CD14-positive monocyte (primary cell): ENCODE measurements at regions not wholly inside any gene's neighbourhood (a gene's known extent, or its start where the extent isn't known, plus 50 kb on each side); places are given as distances from the start of the nearest gene placed in this dataset.

ENCODE experiments used
- DNase-seq, 3 donors: peaks; one replicate each; pipeline ENCODE4 v3.0.0-alpha.2; 2011 to 2022
- H2AFZ ChIP-seq: 2 replicates; pipeline ENCODE4 v1.6.0; 2012; ENCODE audit warnings: mild to moderate bottlenecking, low read depth, low read length, inconsistent platforms; ENCODE audit not compliant: insufficient read depth, poor library complexity, severe bottlenecking
- H3K27ac ChIP-seq, 2 donors: 1 replicate in 1 of 2; 2 replicates in 1 of 2; pipeline ENCODE4 v1.5.1; 2012 to 2013; ENCODE audit warnings: low read length in 2 of 2, control low read depth in 1 of 2, inconsistent platforms in 1 of 2, low read depth in 1 of 2, mild to moderate bottlenecking in 1 of 2
- H3K27me3 ChIP-seq, 2 donors: one replicate each; pipeline versions ENCODE4 v1.6.0 to v1.6.1; 2011 to 2013; ENCODE audit warnings: low read length in 2 of 2; ENCODE audit not compliant: control insufficient read depth in 2 of 2, insufficient read depth in 2 of 2
- H3K36me3 ChIP-seq, 2 donors: replicated peaks in 1 of 2; 1 replicate in 1 of 2; 2 replicates in 1 of 2; pipeline versions ENCODE4 v1.5.1 to v1.6.1; 2012 to 2013; ENCODE audit warnings: low read length in 2 of 2, control low read depth in 1 of 2, inconsistent platforms in 1 of 2, mild to moderate bottlenecking in 1 of 2; ENCODE audit not compliant: insufficient read depth in 2 of 2, control insufficient read depth in 1 of 2
- H3K4me1 ChIP-seq, 2 donors: 1 replicate in 1 of 2; 2 replicates in 1 of 2; pipeline versions ENCODE4 v1.5.1 to v1.6.1; 2012 to 2013; ENCODE audit warnings: low read length in 2 of 2, control low read depth in 1 of 2, inconsistent platforms in 1 of 2, mild to moderate bottlenecking in 1 of 2, moderate library complexity in 1 of 2; ENCODE audit not compliant: insufficient read depth in 2 of 2, control insufficient read depth in 1 of 2
- H3K4me2 ChIP-seq: replicated peaks from 2 replicates; pipeline ENCODE3; 2012; ENCODE audit warnings: low read length, moderate library complexity, mild to moderate bottlenecking; ENCODE audit not compliant: poor library complexity, severe bottlenecking; ENCODE audit errors: extremely low read depth
- H3K4me3 ChIP-seq, 3 experiments: fragments of 200-600 bp in 1 of 3; sonication (generic) in 1 of 3; replicated peaks in 1 of 3; 1 replicate in 2 of 3; 2 replicates in 1 of 3; pipeline ENCODE4 v1.5.1; 2011 to 2013; ENCODE audit warnings: low read length in 3 of 3, mild to moderate bottlenecking in 3 of 3, control low read depth in 2 of 3, low read depth in 2 of 3, inconsistent platforms in 1 of 3, moderate library complexity in 1 of 3
- H3K79me2 ChIP-seq: 2 replicates; pipeline ENCODE4 v1.6.0; 2012; ENCODE audit warnings: mild to moderate bottlenecking, control low read depth, inconsistent platforms, low read length, moderate library complexity; ENCODE audit not compliant: insufficient read depth
- H3K9ac ChIP-seq: 2 replicates; pipeline ENCODE4 v1.6.0; 2017; ENCODE audit warnings: low read length, mild to moderate bottlenecking; ENCODE audit not compliant: insufficient read depth, poor library complexity, severe bottlenecking
- H3K9me3 ChIP-seq, 2 donors: replicated peaks in 1 of 2; 1 replicate in 1 of 2; 2 replicates in 1 of 2; pipeline versions ENCODE4 v1.5.1 to v1.6.1; 2012 to 2013; ENCODE audit warnings: low read length in 2 of 2, control low read depth in 1 of 2; ENCODE audit not compliant: control insufficient read depth in 1 of 2, insufficient read depth in 1 of 2
- H4K20me1 ChIP-seq: 2 replicates; pipeline ENCODE4 v1.6.0; 2012; ENCODE audit warnings: mild to moderate bottlenecking, low read length, control low read depth, moderate library complexity; ENCODE audit not compliant: insufficient read depth
- H3K27ac Mint-ChIP-seq, 7 donors: one replicate each; pipeline ENCODE4 v1.8.0; 2020; ENCODE audit warnings: mild to moderate bottlenecking in 7 of 7, mixed read lengths in 7 of 7, moderate library complexity in 6 of 7, inconsistent platforms in 2 of 7
- H3K27me3 Mint-ChIP-seq, 3 donors: one replicate each; pipeline ENCODE4 v1.8.0; 2021 to 2022; ENCODE audit warnings: low read depth in 3 of 3, mild to moderate bottlenecking in 3 of 3, mixed read lengths in 3 of 3, moderate library complexity in 3 of 3, inconsistent platforms in 1 of 3
- H3K36me3 Mint-ChIP-seq, 2 donors: one replicate each; pipeline ENCODE4 v1.8.0; 2020; ENCODE audit warnings: mixed read lengths in 2 of 2, inconsistent platforms in 1 of 2, mild to moderate bottlenecking in 1 of 2
- H3K4me1 Mint-ChIP-seq: one replicate; pipeline ENCODE4 v1.8.0; 2020; ENCODE audit warnings: mild to moderate bottlenecking, mixed read lengths
- H3K4me3 Mint-ChIP-seq, 2 donors: one replicate each; pipeline ENCODE4 v1.8.0; 2020; ENCODE audit warnings: mild to moderate bottlenecking in 2 of 2, mixed read lengths in 2 of 2, moderate library complexity in 1 of 2
- H3K9me3 Mint-ChIP-seq, 7 donors: one replicate each; pipeline ENCODE4 v1.8.0; 2020 to 2022; ENCODE audit warnings: mixed read lengths in 7 of 7, mild to moderate bottlenecking in 6 of 7, moderate library complexity in 6 of 7, inconsistent platforms in 2 of 7
- whole genome bisulfite sequencing: methylation state at CpG from one replicate; pipeline ENCODE4 v1.1.5; 2013; ENCODE audit warnings: missing lambda C conversion rate; ENCODE audit not compliant: insufficient coverage; 5-methylcytosine and 5-hydroxymethylcytosine counted together
- intact Hi-C, 2 donors: fragments of 100-400 bp; cut with micrococcal nuclease; formaldehyde crosslinking; loops; one replicate each; pipeline versions ENCODE4 v1.15.0 to v1.15.1; 2023
- TF ChIP-seq, protein P1 (sequence below): fragments of 200-600 bp; IDR thresholded peaks from one replicate; pipeline ENCODE4 v1.8.0; 2022; ENCODE audit warnings: antibody characterized with exemption, mild to moderate bottlenecking

DNA sequence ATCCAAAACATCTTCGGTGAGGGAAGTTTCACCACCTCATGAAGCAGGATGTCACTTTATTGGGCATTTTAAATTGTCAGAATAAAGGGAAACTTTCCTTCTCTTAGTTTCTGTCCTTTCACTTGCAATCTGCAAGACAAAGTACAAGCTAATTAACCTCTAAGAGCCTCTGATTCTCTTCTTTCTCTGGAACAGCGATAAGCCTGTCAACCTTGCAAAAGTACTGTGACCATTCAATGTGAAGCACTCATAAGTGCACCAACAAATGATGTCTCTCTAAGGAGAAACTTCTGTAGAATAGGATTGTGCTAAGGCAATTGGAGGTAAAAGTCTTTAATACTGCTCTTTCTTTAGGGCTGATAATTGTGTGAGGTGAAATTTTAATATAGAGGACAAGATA lies 1622.3 kb downstream of the CDH8 start:
- no peaks in the 10 kb centered on the region for H3K79me2 ChIP-seq
- no peak overlapping the region for H3K27ac ChIP-seq
- no peak overlapping the region for H3K9ac ChIP-seq
- TF ChIP-seq, protein P1, sequence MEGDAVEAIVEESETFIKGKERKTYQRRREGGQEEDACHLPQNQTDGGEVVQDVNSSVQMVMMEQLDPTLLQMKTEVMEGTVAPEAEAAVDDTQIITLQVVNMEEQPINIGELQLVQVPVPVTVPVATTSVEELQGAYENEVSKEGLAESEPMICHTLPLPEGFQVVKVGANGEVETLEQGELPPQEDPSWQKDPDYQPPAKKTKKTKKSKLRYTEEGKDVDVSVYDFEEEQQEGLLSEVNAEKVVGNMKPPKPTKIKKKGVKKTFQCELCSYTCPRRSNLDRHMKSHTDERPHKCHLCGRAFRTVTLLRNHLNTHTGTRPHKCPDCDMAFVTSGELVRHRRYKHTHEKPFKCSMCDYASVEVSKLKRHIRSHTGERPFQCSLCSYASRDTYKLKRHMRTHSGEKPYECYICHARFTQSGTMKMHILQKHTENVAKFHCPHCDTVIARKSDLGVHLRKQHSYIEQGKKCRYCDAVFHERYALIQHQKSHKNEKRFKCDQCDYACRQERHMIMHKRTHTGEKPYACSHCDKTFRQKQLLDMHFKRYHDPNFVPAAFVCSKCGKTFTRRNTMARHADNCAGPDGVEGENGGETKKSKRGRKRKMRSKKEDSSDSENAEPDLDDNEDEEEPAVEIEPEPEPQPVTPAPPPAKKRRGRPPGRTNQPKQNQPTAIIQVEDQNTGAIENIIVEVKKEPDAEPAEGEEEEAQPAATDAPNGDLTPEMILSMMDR: no peak
- H3K4me3 Mint-ChIP-seq: no peak overlapping the region
- H3K36me3 Mint-ChIP-seq: no peaks in the 10 kb centered on the region
- no peaks in the 10 kb centered on the region for H4K20me1 ChIP-seq
- no peaks in the 10 kb centered on the region for H3K4me1 Mint-ChIP-seq
- peaks cover 5 to 11% of the 10 kb centered on the region in 2 donors for H3K9me3 ChIP-seq
- H3K4me3 ChIP-seq: no peak overlapping the region
- H3K27me3 ChIP-seq: no peaks in the 10 kb centered on the region
- no peaks in the 10 kb centered on the region for H3K4me1 ChIP-seq
- DNase-seq: no peak
- intact Hi-C loops: no loop called here
- no peak overlapping the region for H2AFZ ChIP-seq
- no peaks in the 10 kb centered on the region for H3K27me3 Mint-ChIP-seq
- H3K4me2 ChIP-seq: no peak overlapping the region
- H3K27ac Mint-ChIP-seq: no peak overlapping the region
- H3K36me3 ChIP-seq: no peaks in the 10 kb centered on the region
- WGBS: no CpG with 5 or more reads among the region's 2 CpGs
- peaks cover 0 to 6% (median 1%) of the 10 kb centered on the region in 7 donors for H3K9me3 Mint-ChIP-seq

DNA sequence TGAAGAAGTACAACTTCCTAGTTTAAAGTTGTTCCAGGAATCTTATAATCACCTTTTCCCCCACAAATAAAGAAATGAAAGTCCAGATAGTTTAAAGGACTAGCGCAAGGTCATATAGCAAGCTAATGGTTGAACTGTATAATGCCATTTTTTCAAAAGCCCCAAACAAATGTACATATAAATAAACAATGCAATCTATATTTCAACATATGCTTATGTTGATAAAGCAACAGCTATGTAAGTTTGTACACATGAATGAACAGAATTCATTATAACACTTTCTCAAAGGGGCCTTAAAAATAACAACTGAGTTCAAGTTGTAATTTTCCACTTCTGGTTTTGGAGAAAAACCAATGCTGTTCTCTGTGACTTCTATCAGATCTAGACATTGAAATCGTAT lies 1628.6 kb downstream of the CDH8 start:
- H3K4me2 ChIP-seq: no peak overlapping the region
- no peak overlapping the region for H3K27ac ChIP-seq
- no peaks in the 10 kb centered on the region for H3K4me1 ChIP-seq
- TF ChIP-seq, protein P1: no peak
- no peak for DNase-seq
- no peak overlapping the region for H3K9ac ChIP-seq
- H3K9me3 Mint-ChIP-seq: peaks cover 0 to 7% (median 1%) of the 10 kb centered on the region in 7 donors
- H3K4me3 ChIP-seq: no peak overlapping the region
- H3K4me1 Mint-ChIP-seq: no peaks in the 10 kb centered on the region
- no peaks in the 10 kb centered on the region for H3K79me2 ChIP-seq
- H4K20me1 ChIP-seq: no peaks in the 10 kb centered on the region
- H2AFZ ChIP-seq: no peak overlapping the region
- no peaks in the 10 kb centered on the region for H3K27me3 ChIP-seq
- H3K36me3 Mint-ChIP-seq: no peaks in the 10 kb centered on the region
- WGBS: 83% methylated on average over 1 of the region's 2 CpGs
- H3K9me3 ChIP-seq: peaks cover 0 to 5% of the 10 kb centered on the region in 2 donors
- no peak overlapping the region for H3K27ac Mint-ChIP-seq
- no peak overlapping the region for H3K4me3 Mint-ChIP-seq
- intact Hi-C loops: no loop called here
- H3K27me3 Mint-ChIP-seq: peaks cover 0 to 1% (median 0%) of the 10 kb centered on the region in 3 donors
- H3K36me3 ChIP-seq: no peaks in the 10 kb centered on the region
